HG03432 (cell line): ENCODE measurements at regions not wholly inside any gene's neighbourhood (a gene's known extent, or its start where the extent isn't known, plus 50 kb on each side); places are given as distances from the start of the nearest gene placed in this dataset.
"Not testable (repeated sequence)": the region's sequence is repeated elsewhere in the genome, so short reads cannot be mapped to it uniquely, and the experiment has no call there.

Experiments
- ATAC-seq: cut with Tn5 transposase; IDR thresholded peaks from one replicate; pipeline ENCODE4 v1.9.1; 2021; ENCODE audit warnings: mild to moderate bottlenecking, moderate library complexity; ENCODE audit not compliant: unreplicated experiment

GRCh38 chr3:147471741-147472140 lies 62.6 kb downstream of the ZIC1 start:
- no peak for ATAC-seq

DNA sequence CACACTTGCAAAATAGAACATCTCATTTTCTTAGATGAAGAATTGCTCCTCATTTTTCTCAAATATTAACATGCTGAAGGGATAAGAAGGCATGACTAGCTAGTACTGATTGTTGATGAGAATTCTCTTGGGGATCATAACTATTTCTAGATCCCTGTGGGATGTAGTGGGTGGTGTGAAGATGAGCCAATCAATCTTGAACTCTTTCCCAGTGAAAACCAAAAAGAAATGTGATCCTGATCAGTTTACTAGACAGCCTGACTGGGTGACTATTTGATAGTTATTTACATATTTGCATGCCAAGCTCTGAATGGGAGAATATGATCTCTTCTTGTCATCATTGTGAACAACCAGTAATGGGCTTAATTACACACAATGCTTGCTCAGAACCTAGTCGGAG lies 63.7 kb downstream of the ZIC1 start:
- ATAC-seq = no peak

- no peak for ATAC-seq
Measured at GRCh38 chr3:147483145-147483544, 74.0 kb downstream of the ZIC1 start.

GRCh38 chr3:147483578-147483977 lies 74.4 kb downstream of the ZIC1 start:
- ATAC-seq = peak; percentile 64

DNA sequence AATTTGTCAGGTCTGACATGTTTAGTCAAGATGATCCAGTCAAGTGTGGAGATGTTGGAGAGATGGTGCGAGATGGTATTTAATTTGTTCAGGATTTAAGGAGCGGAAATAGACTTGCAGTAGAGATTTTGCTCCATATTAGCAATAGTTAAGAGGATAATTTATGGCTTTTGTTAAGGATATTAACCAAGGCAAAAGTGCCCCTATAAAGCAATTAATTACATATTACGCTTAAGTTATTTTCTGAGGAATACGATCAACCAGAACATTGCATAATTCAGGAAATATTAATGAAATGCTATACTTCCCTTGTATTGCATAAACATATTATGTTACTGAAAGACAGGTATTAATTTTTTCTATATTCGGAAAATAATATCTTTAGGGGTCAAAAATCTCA lies 83.9 kb downstream of the ZIC1 start:
- no peak for ATAC-seq

DNA sequence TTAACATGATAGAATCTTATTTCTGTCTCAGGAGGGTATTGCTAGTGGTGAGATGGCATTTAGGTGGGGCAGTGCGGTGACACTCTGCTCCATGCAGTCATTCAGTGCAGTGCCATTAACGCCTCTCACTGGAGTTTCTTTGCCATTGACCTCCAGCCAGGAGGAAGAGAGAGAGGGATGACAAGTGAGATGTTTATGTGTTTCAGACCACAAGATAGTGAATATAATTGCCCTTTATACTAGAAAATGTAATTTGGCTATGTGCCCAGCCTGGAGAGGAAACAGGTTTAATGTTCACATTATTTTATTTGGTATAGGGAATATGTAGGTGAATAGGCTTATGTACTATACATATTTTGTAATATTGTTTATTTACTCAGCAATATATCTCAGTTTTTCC lies 84.5 kb downstream of the ZIC1 start:
- ATAC-seq = no peak

GRCh38 chr3:147497286-147497685 lies 88.1 kb downstream of the ZIC1 start:
- ATAC-seq = no peak

- no peak for ATAC-seq
Measured at GRCh38 chr3:147507638-147508286, 98.6 kb downstream of the ZIC1 start.

- ATAC-seq = no peak
Measured at GRCh38 chr3:147509448-147509847, 100.3 kb downstream of the ZIC1 start.

- ATAC-seq = no peak
Measured at GRCh38 chr3:147513785-147514184, 104.6 kb downstream of the ZIC1 start.

DNA sequence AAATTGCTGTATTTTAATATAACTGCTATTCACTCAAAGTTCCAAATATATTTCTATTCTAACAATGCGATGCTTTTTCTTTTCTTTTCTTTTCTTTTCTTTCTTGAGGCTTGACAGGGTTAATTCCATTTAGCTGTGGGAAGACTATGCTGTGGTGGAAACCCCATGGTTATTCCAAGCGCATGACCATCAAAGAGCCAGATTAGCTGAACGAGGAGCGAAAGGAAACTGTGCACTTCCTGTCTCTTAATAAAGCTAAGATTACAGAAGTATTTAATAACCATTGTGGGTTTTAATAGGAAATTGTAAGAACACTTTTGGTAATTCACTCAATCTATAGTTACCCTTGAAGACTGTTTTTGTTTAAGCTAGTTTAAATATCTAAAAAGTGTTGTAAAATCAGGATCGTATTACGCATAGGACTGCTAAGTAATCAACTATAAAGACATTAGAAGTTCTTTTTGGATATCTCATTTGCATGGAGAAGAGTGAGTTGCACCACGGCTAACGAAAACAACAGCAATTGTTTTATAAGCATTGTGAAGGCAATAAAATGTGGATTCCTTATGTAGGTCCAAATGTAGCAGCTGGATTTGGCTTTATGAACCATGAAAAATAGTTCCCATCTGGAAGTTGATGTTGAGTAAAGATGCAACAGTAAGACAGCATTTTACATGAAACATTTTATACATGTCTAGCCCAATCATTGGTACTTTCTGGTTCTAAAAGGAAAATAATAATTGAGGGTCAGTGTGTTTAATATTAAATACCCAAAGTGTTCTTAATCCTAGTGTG lies 105.4 kb downstream of the ZIC1 start:
- no peak for ATAC-seq

DNA sequence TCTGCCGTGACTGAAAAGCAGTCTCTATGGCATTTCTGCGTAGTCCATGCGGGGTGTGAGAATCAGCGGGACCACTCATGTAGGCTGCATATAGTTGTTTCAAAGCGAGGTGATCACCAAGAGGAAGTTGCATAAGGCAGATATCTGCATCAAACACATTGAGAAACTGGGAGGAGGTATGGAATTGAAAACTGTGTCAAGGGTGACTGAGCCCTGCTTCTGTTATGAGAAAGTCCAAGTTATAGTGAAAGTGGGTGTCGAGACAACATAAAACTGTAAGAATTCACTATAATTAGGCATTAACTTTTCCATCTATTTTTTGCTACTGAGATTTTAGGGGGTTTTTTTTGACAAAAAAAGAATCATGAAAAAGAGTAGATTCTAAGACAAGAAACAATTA lies 109.3 kb downstream of the ZIC1 start:
- peak; percentile 79 for ATAC-seq

- ATAC-seq = no peak
Measured at GRCh38 chr3:147521646-147522045, 112.5 kb downstream of the ZIC1 start.

DNA sequence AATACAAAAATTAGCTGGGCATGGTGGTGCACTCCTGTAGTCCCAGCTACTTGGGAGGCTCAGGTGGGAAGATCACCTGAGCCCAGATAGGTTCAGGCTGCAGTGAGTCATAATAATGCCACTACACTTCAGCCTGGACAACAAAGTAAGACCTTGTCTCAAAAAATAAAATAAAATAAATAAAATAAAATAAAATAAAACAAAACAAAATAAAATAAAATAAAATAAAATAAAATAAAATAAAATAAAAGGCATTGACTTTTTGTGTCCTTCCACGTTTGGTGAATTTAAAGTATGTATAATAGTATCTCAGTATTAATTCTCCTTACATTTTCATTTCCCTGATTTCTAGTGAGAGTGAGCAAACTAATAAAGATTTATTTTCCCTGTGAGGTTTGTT lies 113.6 kb downstream of the ZIC1 start:
- not testable (repeated sequence) for ATAC-seq

- ATAC-seq = no peak
Measured at GRCh38 chr3:147529551-147529950, 120.4 kb downstream of the ZIC1 start.

DNA sequence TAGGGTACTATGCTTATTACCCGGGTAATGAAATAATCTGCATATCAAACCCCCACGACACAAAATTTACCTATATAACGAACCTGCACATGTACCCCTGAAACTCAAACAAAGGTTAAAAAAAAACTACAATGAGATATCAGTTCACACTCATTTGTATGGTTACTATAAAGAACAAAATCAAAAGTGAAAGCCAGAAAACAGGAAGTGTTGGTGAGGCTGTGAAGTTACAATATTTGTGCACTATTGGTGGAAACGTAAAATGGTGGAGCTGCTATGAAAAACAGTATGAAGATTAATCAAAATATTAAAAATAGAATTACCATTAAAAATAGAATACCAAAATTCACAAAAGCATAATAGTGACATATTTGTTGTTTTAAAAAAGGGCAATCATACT lies 128.9 kb downstream of the ZIC1 start:
- ATAC-seq = peak; percentile 90

DNA sequence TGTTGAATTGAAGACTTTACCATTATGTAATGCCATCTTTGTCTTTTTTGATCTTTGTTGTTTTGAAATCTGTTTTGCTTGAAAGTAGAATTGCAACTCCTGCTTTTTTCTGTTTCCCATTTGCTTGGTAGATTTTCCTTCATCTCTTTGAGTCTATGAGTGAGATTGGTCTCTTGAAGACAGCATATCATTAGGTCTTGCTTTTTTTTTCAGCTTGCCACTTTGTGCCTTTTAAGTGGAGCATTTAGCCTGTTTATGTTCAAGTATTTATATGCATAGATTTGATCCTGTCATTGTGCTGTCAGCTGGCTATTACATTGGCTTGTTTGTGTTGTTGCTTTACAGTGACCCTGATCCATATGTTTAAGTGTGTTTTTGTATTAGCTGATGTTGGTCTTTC lies 131.8 kb downstream of the ZIC1 start:
- ATAC-seq = no peak

- no peak for ATAC-seq
Measured at GRCh38 chr3:147544290-147544689, 135.1 kb downstream of the ZIC1 start.

- no peak for ATAC-seq
Measured at GRCh38 chr3:147551491-147551890, 142.3 kb downstream of the ZIC1 start.

- no peak for ATAC-seq
Measured at GRCh38 chr3:147554332-147554731, 145.2 kb downstream of the ZIC1 start.

GRCh38 chr3:147572970-147573340 lies 163.8 kb downstream of the ZIC1 start:
- peak; percentile 70 for ATAC-seq

- ATAC-seq = no peak
Measured at GRCh38 chr3:147574621-147575020, 165.5 kb downstream of the ZIC1 start.

- no peak for ATAC-seq
Measured at GRCh38 chr3:147575391-147575790, 166.2 kb downstream of the ZIC1 start.
